ENCODE measurements at regions not wholly inside any gene's neighbourhood (a gene's known extent, or its start where the extent isn't known, plus 50 kb on each side); places are given as distances from the start of the nearest gene placed in this dataset.
"Not testable (repeated sequence)": the region's sequence is repeated elsewhere in the genome, so short reads cannot be mapped to it uniquely, and the experiment has no call there.

DNA sequence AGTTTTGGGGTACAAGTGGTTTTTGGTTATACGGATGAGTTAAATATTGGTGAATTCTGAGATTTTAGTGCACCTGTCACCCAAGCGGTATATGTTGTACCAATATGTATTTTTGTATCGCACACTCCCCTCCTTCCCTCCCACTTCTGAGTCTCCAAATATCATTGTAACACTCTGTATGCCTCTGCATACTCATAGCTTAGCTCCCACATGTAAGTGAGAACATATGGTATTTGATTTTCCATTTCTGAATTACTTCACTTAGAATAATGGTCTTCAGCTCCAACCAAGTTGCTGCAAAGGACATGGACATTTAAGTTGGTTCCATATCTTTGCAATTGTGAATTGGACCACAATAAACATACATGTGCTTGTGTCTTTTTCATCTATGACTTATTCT lies 103.0 kb upstream of the ADAMTS3 start:
- no peak for DNase-seq

DNA sequence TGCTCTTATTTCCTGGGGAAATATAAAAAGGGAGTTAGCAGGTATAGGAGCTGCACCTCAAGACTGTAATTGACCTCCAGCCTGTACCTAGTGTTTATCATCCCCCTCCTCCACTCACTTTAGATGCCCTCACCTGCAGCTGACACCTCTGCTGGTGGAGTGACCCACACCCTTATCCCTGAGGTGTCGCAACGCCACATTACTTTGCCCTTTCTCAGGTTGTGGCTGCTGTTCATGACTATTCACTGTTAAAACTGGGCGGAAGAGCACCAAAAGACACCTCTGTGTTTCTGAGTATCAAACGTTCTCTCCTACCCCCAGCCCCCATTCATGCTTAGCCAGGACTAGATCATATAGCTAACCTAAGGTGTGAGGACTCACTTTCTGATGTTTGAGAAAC lies 101.5 kb upstream of the ADAMTS3 start:
- DNase-seq, result no peak

DNA sequence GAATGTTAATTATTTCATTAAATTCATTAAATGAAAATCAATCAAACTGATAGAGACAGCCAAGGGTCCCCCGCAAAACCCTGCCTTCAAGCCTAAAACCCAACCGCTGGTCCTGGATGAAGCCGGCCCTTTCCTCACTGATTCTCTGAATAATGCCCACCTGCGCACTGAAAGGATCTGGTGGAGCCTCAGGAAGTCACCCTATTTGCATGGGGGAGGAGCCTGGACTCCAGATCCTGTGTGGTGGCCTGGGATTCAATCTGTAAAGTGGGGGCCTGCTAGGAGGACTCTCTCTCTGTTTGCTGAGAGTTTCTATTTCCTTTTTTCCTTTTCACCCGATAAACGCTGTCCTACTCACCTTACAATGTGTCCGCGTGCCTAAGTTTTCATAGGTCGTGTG lies 97.9 kb upstream of the ADAMTS3 start:
- no peak for DNase-seq

DNA sequence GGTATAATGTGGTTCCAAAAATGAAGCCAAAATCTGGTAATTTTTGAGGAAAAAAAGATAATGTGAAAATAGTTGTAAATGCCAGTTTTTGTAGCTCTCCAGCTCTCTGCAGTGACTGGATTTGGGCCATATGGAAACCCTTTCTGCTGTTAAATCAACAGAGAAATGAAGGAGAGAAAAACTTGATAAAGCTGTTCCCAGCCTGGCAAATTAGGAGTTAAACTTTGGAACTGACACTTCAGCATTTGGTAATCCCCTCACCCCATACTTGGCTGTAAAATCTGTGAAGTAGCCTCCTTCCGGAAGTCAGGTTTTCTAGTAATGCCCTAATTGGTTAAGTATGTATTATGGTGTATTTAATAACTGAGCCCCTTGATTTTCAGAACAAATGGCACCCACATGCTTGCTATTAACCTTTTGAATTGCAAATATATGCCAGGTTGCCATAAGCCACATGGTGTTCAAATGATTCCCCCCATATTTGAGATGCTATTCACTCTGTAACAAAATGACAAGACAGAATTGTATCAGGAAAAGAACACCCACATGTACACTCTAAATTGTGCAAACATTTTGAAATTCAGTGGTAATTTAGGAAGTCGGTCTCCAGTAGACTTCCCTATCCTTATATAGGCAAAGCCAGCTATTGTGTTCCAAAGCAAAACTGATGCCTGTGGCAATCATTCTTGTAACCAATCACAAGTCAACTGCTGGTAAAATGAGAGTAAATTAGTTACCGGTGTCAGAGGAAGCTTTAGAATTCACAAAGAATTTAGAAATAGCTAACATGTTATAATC lies 96.3 kb upstream of the ADAMTS3 start:
- DNase-seq, result peak; percentile 3 to 65 (median 24)

DNA sequence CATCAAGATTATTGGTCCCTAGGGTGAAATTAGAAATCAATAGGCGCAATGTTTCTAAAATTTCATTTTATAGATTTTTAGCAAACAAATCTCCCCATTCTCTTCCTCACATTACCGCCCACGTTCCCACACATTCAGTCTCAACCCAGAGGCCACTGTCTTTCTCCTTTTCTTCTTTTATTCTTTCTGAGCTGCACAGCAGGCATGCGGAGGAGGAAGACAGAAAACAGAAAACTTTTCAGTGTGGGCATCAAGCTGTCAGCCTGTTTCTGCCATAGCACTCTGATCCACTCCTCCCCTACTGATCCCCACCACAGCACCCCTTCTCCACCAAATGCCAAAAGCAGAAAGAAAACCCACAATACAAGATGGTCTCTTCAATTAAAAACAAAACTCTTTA lies 94.8 kb upstream of the ADAMTS3 start:
- DNase-seq, result no peak

DNA sequence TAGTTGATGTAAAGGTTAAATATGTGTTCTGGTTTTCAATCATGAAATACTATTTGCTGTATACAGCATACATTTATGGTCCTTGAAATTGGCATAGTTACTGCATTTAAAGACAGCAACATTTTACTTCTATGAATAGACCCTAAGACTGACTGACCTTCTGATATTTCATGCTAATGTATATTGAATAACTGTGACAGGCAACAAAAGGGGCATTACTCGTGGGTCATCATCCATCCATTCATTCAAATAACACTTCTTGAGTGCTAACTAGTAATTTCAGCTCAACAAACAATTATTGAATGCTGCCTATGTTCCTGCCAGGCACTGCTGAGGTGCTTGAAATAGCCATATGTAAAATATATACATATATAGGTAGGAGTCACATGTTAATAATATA lies 92.8 kb upstream of the ADAMTS3 start:
- DNase-seq, result no peak

DNA sequence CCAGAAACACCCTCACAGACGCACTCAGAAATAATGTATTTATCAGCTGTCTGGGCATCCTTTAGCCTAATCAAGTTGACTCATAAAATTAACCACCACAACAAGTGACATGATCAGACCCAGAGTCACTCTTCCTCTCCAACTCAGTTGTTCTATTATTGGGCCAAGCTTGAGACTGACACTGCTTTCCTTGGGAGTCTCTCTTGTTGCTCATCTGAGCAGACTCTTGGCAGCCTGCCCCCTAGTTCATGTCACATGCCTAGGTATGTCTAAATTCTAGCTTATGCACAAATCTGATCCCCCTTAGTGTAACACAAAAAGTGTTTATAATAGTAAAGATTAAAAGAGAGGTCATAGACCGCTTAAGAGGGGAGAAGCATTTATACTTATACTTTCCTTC lies 72.6 kb upstream of the ADAMTS3 start:
- no peak for DNase-seq

DNA sequence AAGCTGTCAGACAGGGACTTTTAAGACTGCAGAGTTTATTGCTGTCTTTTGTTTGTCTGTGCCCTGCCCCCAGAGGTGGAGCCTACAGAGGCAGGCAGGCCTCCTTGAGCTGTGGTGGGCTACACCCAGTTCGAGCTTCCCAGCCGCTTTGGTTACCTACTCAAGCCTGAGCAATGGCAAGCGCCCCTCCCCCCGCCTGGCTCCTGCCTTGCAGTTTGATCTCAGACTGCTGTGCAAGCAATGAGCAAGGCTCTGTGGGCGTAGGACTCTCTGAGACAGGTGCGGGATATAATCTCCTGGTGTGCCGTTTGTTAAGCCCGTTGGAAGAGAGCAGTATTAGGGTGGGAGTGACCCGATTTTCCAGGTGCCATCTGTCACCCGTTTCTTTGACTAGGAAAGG lies 67.8 kb upstream of the ADAMTS3 start:
- not testable (repeated sequence) for DNase-seq

DNA sequence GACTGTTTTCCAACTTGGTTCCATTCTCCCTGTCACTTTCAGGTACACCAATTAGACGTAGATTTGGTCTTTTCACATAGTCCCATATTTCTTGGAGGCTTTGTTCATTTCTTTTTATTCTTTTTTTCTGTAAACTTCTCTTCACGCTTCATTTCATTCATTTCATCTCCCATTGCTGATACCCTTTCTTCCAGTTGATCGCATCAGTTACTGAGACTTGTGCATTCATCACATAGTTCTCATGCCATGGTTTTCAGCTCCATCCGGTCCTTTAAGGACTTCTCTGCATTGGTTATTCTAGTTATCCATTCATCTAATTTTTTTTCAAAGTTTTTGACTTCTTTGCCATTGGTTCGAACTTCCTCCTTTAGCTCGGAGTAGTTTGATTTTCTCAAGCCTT lies 66.9 kb upstream of the ADAMTS3 start:
- not testable (repeated sequence) for DNase-seq

DNA sequence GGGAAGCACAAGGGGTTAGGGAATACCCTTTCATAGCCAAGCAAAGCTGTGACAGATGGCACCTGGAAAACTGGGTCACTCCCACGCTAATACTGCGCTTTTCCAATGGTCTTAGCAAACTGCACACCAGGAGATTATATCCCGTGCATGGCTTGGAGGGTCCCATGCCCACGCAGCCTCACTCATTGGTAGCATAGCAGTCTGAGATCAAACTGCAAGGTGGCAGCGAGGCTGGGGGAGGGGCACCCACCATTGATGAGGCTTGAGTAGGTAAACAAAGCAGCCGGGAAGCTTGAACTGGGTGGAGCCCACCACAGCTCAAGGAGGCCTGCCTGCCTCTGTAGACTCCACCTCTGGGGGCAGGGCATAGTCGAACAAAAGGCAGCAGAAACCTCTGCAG lies 63.2 kb upstream of the ADAMTS3 start:
- DNase-seq, result not testable (repeated sequence)

DNA sequence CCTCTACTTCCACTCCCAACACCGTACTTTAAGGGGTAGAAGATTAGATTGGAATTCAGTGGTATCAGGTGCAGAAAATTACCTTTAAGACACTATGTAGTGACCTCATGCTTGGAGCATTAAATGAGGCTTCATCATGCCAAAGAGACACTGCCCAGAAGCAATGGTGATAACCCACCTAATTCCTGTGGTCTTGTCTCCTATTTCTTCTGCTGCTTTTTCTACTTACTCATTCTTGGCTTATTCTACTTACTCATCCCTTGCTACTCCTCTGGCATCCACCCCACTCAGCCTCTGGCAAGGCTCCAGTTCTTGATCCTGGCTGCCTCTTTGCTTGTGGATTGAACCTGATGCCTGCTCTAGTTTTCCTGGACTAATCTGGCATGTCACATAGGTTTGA lies 62.3 kb upstream of the ADAMTS3 start:
- no peak for DNase-seq

DNA sequence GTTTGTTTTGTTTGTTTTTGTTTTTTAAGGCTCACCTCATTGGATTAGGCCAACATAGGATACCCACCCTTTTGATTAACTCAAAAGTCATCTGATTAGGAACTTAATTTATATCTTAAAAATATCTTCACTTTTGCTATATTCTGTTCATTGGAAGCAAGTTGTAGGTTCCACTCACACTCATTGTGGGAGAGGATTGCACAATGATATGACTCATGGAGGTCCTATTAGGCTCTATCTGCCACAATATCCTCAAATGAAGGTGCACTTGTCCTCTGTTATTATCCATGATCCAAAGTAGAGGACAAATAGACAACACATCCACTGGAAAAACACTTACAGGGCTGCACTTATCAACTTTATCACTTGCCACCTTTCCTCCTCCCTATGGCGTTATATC lies 60.5 kb upstream of the ADAMTS3 start:
- no peak for DNase-seq

DNA sequence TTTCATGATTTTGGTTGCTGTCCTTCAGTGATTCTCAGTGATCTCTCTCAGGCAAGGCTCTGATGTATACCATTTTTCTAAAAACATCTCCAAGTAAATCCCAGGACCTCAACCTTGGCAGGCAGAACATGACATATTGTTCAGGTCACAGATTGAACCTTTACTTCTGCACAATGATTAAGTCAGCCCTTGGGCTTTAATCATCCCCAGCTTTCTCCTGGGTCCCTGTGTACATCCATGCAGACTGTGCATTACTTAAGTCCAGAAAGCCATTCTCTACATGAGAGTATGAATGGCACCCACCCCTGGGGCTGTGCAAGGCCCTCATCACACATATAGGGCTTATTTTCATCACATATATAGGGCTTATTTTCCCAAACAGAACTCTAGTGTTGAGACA lies 58.7 kb upstream of the ADAMTS3 start:
- DNase-seq, result no peak
